ENCODE measurements at regions not wholly inside any gene's neighbourhood (a gene's known extent, or its start where the extent isn't known, plus 50 kb on each side); places are given as distances from the start of the nearest gene placed in this dataset.

DNA sequence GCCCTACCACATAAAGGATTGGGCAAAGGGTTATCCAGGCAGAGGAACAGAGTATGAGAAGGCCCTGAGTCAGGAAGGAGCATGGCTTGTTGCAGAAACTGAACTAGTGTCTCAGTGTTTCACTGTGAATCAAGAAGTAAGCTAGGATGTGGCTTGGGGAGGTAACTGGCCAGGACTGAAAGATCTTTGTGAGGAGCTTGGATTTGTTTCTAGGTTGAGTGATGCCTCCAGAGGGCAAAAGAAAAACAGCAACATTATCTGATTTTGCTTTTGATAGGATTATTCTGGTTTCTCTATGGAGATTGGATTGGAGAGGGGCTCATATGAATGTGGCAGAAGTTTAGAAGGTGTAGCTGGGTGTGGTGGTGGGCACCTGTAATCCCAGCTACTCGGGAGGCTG, 137.9 kb upstream of the HDAC9 start:
- 88% methylated on average over 1 of the region's 1 CpG; no CpG with 5 or more reads in 1 of the 2 experiments for WGBS, 2 experiments (ENCODE audit: insufficient coverage in 1 of 2, insufficient read length in 1 of 2)
- Histone ChIP-seq H3K27me3 (ENCODE audit: control insufficient read depth, insufficient read depth, low read length, poor library complexity, severe bottlenecking) (no peaks in the 10 kb centered on the region), H3K9me3 (ENCODE audit: control insufficient read depth, low read length) (no peaks in the 10 kb centered on the region), H3K27ac (ENCODE audit: low read depth, low read length) (no peak overlapping the region), H3K4me3 (ENCODE audit: low read length) (no peak overlapping the region), H3K4me1 (ENCODE audit: control insufficient read depth, insufficient read depth, low read length) (no peaks in the 10 kb centered on the region), H3K9ac (ENCODE audit: extremely low read depth, low read length, poor library complexity, severe bottlenecking) (no peak overlapping the region), H3K36me3 (ENCODE audit: control insufficient read depth, insufficient read depth, low read length) (no peaks in the 10 kb centered on the region)
- Mint-ChIP-seq H3K27me3 (ENCODE audit: insufficient read depth) (no peaks in the 10 kb centered on the region), H3K4me1 (peaks cover 24% of the 10 kb centered on the region), H3K27ac (no peak overlapping the region), H3K4me3 (no peak overlapping the region), H3K36me3 (ENCODE audit: low read depth) (no peaks in the 10 kb centered on the region), H3K9me3 (no peaks in the 10 kb centered on the region)
- TF ChIP-seq, protein P1, sequence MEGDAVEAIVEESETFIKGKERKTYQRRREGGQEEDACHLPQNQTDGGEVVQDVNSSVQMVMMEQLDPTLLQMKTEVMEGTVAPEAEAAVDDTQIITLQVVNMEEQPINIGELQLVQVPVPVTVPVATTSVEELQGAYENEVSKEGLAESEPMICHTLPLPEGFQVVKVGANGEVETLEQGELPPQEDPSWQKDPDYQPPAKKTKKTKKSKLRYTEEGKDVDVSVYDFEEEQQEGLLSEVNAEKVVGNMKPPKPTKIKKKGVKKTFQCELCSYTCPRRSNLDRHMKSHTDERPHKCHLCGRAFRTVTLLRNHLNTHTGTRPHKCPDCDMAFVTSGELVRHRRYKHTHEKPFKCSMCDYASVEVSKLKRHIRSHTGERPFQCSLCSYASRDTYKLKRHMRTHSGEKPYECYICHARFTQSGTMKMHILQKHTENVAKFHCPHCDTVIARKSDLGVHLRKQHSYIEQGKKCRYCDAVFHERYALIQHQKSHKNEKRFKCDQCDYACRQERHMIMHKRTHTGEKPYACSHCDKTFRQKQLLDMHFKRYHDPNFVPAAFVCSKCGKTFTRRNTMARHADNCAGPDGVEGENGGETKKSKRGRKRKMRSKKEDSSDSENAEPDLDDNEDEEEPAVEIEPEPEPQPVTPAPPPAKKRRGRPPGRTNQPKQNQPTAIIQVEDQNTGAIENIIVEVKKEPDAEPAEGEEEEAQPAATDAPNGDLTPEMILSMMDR (conservative IDR thresholded peaks at IDR 0.05): peak; percentile 66
- no peak for DNase-seq

DNA sequence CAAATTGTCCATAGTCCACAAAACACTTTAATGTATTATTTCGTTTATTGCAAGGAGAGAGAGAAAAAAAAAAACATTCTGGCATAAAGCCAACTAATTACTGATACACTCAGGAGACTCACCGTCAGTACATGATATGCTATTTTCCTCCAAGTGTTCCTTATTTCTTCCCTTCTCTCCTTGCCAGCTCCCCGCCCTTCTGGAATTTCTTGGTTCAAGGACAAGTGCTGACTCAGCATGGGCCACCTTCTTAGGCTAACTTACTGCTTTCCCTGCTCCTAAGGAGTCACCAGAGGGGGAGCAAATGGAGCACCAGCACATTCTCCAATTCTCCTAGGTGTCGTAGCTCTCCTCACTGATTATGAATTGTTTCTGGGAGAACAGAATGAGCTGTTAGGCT, 133.8 kb upstream of the HDAC9 start:
- H3K27ac Mint-ChIP-seq: no peak overlapping the region
- Histone ChIP-seq H3K4me3 (ENCODE audit: low read length) (no peak overlapping the region), H3K9ac (ENCODE audit: extremely low read depth, low read length, poor library complexity, severe bottlenecking) (no peak overlapping the region), H3K9me3 (ENCODE audit: control insufficient read depth, low read length) (no peaks in the 10 kb centered on the region), H3K27ac (ENCODE audit: low read depth, low read length) (no peak overlapping the region), H3K27me3 (ENCODE audit: control insufficient read depth, insufficient read depth, low read length, poor library complexity, severe bottlenecking) (no peaks in the 10 kb centered on the region), H3K4me1 (ENCODE audit: control insufficient read depth, insufficient read depth, low read length) (peaks cover 6% of the 10 kb centered on the region), H3K36me3 (ENCODE audit: control insufficient read depth, insufficient read depth, low read length) (no peaks in the 10 kb centered on the region)
- H3K27me3 Mint-ChIP-seq (ENCODE audit: insufficient read depth): no peaks in the 10 kb centered on the region
- TF ChIP-seq, protein P1 (conservative IDR thresholded peaks at IDR 0.05): peak; percentile 69
- H3K36me3 Mint-ChIP-seq (ENCODE audit: low read depth): no peaks in the 10 kb centered on the region
- no peaks in the 10 kb centered on the region for H3K9me3 Mint-ChIP-seq
- WGBS, 2 experiments (ENCODE audit: insufficient coverage in 1 of 2, insufficient read length in 1 of 2): 63 to 73% methylated on average over 1 to 4 of the region's 4 CpGs
- DNase-seq: peak; percentile 85
- H3K4me1 Mint-ChIP-seq: peaks cover 28% of the 10 kb centered on the region
- no peak overlapping the region for H3K4me3 Mint-ChIP-seq

DNA sequence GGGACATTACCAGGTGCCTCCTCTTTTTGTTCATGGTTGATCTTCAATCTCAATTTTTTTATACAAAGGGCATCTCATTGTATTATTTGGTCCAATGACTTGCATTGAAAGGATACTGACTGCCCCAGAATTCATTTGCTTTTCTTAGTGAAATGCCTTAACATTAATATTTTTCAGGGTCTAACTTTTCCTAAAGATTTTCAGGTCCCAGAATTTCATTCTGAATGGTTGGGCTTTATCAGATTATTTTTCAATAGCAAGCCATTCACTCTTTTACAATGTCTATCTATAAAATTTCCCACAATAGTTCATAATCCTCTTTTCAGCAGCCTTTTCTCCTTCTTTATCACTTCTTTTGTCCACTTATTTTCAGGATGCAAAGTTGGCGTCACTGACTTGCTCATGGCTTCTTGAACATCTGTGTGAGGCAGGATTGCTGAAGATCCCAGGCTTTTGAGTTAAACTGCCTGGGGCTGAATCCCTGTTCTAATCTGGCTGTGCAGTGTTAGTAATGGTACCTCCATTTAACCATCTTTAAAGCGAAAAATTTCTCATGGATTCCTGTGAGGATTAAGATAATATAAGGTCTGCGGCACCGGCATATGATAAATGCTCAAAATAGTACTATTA, 131.7 kb upstream of the HDAC9 start:
- WGBS, 2 experiments (ENCODE audit: insufficient coverage in 1 of 2, insufficient read length in 1 of 2): 92% methylated on average over 2 of the region's 4 CpGs; no CpG with 5 or more reads in 1 of the 2 experiments
- H3K4me3 Mint-ChIP-seq: no peak overlapping the region
- Histone ChIP-seq H3K27me3 (ENCODE audit: control insufficient read depth, insufficient read depth, low read length, poor library complexity, severe bottlenecking) (no peaks in the 10 kb centered on the region), H3K9ac (ENCODE audit: extremely low read depth, low read length, poor library complexity, severe bottlenecking) (no peak overlapping the region), H3K4me1 (ENCODE audit: control insufficient read depth, insufficient read depth, low read length) (peaks cover 6% of the 10 kb centered on the region), H3K27ac (ENCODE audit: low read depth, low read length) (no peak overlapping the region), H3K9me3 (ENCODE audit: control insufficient read depth, low read length) (no peaks in the 10 kb centered on the region), H3K36me3 (ENCODE audit: control insufficient read depth, insufficient read depth, low read length) (no peaks in the 10 kb centered on the region), H3K4me3 (ENCODE audit: low read length) (no peak overlapping the region)
- no peak for DNase-seq
- H3K27me3 Mint-ChIP-seq (ENCODE audit: insufficient read depth): no peaks in the 10 kb centered on the region
- TF ChIP-seq, protein P1 (conservative IDR thresholded peaks at IDR 0.05): no peak
- no peaks in the 10 kb centered on the region for H3K36me3 Mint-ChIP-seq (ENCODE audit: low read depth)
- H3K27ac Mint-ChIP-seq: no peak overlapping the region
- no peaks in the 10 kb centered on the region for H3K9me3 Mint-ChIP-seq
- peaks cover 28% of the 10 kb centered on the region for H3K4me1 Mint-ChIP-seq

Measured in endodermal cell (in vitro differentiated cells).